A549 (cell line): ENCODE measurements at regions not wholly inside any gene's neighbourhood (a gene's known extent, or its start where the extent isn't known, plus 50 kb on each side); places are given as distances from the start of the nearest gene placed in this dataset.
A peak's percentile ranks its signal among the peaks of the same experiment; 100 is the strongest.
"Not testable (repeated sequence)": the region's sequence is repeated elsewhere in the genome, so short reads cannot be mapped to it uniquely, and the experiment has no call there.

ENCODE experiments used
- ATAC-seq, 2 experiments: fragments of 200-7000 bp in 1 of 2; fragments of >200 bp in 1 of 2; cut with Nextera tagmentation in 1 of 2; cut with Tn5 transposase in 1 of 2; 3 replicates each; pipeline versions ENCODE4 v1.8.0 to v1.9.1; 2018 to 2020; ENCODE audit warnings: mild to moderate bottlenecking in 1 of 2, moderate library complexity in 1 of 2
- CTCF ChIA-PET: fragments of 300-600 bp; sonication (Branson Sonifier 250); formaldehyde crosslinking; extraction: SDS; loops from one replicate; lab custom pipeline; 2021; ENCODE audit warnings: antibody characterized with exemption, inconsistent platforms; lab: Yijun Ruan, JAX
- POLR2A ChIA-PET: fragments of 350-600 bp; formaldehyde crosslinking; extraction: SDS; loops from one replicate; lab custom pipeline; 2021; ENCODE audit warnings: antibody characterized with exemption, inconsistent platforms; lab: Yijun Ruan, JAX
- DNase-seq, 2 experiments: peaks; one replicate each; pipeline versions ENCODE4 v3.0.0 to v3.0.0-alpha.2; 2011 to 2016; ENCODE audit warnings: low read depth in 1 of 2, low spot score in 1 of 2
- FAIRE-seq: peaks from 2 replicates; lab custom pipeline; 2011; peaks lifted over from hg19 to GRCh38; lab: Jason Lieb, UNC
- H3K27ac ChIP-seq, 2 experiments: fragments of >200 bp; sonication (Bioruptor Twin); formaldehyde crosslinking; 3 replicates each; pipeline ENCODE4 v1.5.1; 2016 to 2017
- H3K4me1 ChIP-seq: fragments of >200 bp; sonication (Bioruptor Twin); formaldehyde crosslinking; 3 replicates; pipeline ENCODE4 v1.6.1; 2016
- H3K4me2 ChIP-seq: fragments of >200 bp; sonication (Bioruptor Twin); formaldehyde crosslinking; 3 replicates; pipeline ENCODE4 v1.6.1; 2016
- H3K4me3 ChIP-seq: fragments of >200 bp; sonication (Bioruptor Twin); formaldehyde crosslinking; 3 replicates; pipeline ENCODE4 v1.5.1; 2016
- H3K9me3 ChIP-seq: fragments of >200 bp; sonication (Bioruptor Twin); formaldehyde crosslinking; 3 replicates; pipeline ENCODE4 v1.6.1; 2016
- BCL3 ChIP-seq: fragments of >200 bp; sonication (Bioruptor Twin); formaldehyde crosslinking; IDR thresholded peaks from 3 replicates; pipeline ENCODE4 v1.6.1; 2016
- CBX2 ChIP-seq: fragments of 200-600 bp; sonication (generic); IDR thresholded peaks from 2 replicates; pipeline ENCODE4 v1.6.1; 2016; ENCODE audit warnings: low read depth, mild to moderate bottlenecking, borderline replicate concordance
- CHD4 ChIP-seq: fragments of 200-600 bp; sonication (generic); IDR thresholded peaks from 2 replicates; pipeline ENCODE4 v1.6.1; 2016; ENCODE audit warnings: antibody characterized with exemption, mild to moderate bottlenecking, borderline replicate concordance
- EHF ChIP-seq: fragments of 250-450 bp; sonication (Bioruptor Pico); IDR thresholded peaks from 2 replicates; pipeline ENCODE4 v1.5.0; 2020; ENCODE audit warnings: mild to moderate bottlenecking
- EHMT2 ChIP-seq: fragments of 200-600 bp; sonication (generic); IDR thresholded peaks from 2 replicates; pipeline ENCODE4 v1.6.1; 2016; ENCODE audit warnings: antibody characterized with exemption, low read depth, mild to moderate bottlenecking, moderate library complexity
- FOSL2 ChIP-seq, 2 experiments: fragments of 450-650 bp in 1 of 2; fragments of >200 bp in 1 of 2; sonication (Bioruptor Twin) in 1 of 2; formaldehyde crosslinking; IDR thresholded peaks; 2 replicates each; pipeline versions ENCODE4 v1.5.0 to v1.6.1; 2016 to 2020; ENCODE audit warnings: mild to moderate bottlenecking in 1 of 2, moderate library complexity in 1 of 2
- FOXS1 ChIP-seq: fragments of 250-450 bp; sonication (Bioruptor Pico); IDR thresholded peaks from 2 replicates; pipeline ENCODE4 v1.5.0; 2020; ENCODE audit warnings: mild to moderate bottlenecking, moderate library complexity
- HOXB13 ChIP-seq: fragments of 250-450 bp; sonication (Bioruptor Pico); IDR thresholded peaks from 2 replicates; pipeline ENCODE4 v1.5.0; 2020; ENCODE audit warnings: low read depth, mild to moderate bottlenecking, moderate library complexity
- JUNB ChIP-seq: fragments of >200 bp; sonication (Bioruptor Twin); formaldehyde crosslinking; IDR thresholded peaks from 2 replicates; pipeline ENCODE4 v1.6.1; 2016
- KDM5A ChIP-seq: fragments of 200-600 bp; sonication (generic); IDR thresholded peaks from 2 replicates; pipeline ENCODE4 v1.6.1; 2016; ENCODE audit warnings: antibody characterized with exemption, mild to moderate bottlenecking
- MAFK ChIP-seq: fragments of 450-650 bp; IDR thresholded peaks from 2 replicates; pipeline ENCODE4 v1.6.1; 2014; ENCODE audit not compliant: partially characterized antibody
- MAZ ChIP-seq: fragments of 150-350 bp; IDR thresholded peaks from 2 replicates; pipeline ENCODE4 v1.6.1; 2014; ENCODE audit warnings: antibody characterized with exemption, low read depth, low read length, borderline replicate concordance
- NFE2L2 ChIP-seq: fragments of 150-350 bp; conservative IDR thresholded peaks from 2 replicates; pipeline ENCODE4 v1.6.1; 2014; ENCODE audit warnings: low read length
- PBX3 ChIP-seq: IDR thresholded peaks from 2 replicates; pipeline ENCODE4 v1.6.1; 2012
- POLR2AphosphoS2 ChIP-seq: conservative IDR thresholded peaks from 2 replicates; pipeline ENCODE4 v1.6.1; 2012; ENCODE audit warnings: low read length, improper control_type of control experiment, inconsistent platforms
- SREBF2 ChIP-seq: fragments of 450-650 bp; IDR thresholded peaks from 2 replicates; pipeline ENCODE4 v1.6.1; 2014; ENCODE audit warnings: mild to moderate bottlenecking, moderate library complexity
- USF2 ChIP-seq: fragments of 450-650 bp; IDR thresholded peaks from 2 replicates; pipeline ENCODE4 v1.6.1; 2014; ENCODE audit warnings: antibody characterized with exemption
- ZC3H11A ChIP-seq: fragments of 450-650 bp; IDR thresholded peaks from 2 replicates; pipeline ENCODE4 v1.6.1; 2014; ENCODE audit warnings: antibody characterized with exemption, mild to moderate bottlenecking
- ZFP36 ChIP-seq: fragments of 450-650 bp; IDR thresholded peaks from 2 replicates; pipeline ENCODE4 v1.6.1; 2014; ENCODE audit warnings: borderline replicate concordance; ENCODE audit not compliant: partially characterized antibody
- ZSCAN20 ChIP-seq: fragments of 250-450 bp; sonication (Bioruptor Pico); IDR thresholded peaks from 2 replicates; pipeline ENCODE4 v1.8.0; 2022; ENCODE audit warnings: mild to moderate bottlenecking, moderate library complexity
- WGBS: methylation state at CpG from one replicate; pipeline ENCODE4 v1.1.6; 2017; ENCODE audit errors: missing lambda C conversion rate; 5-methylcytosine and 5-hydroxymethylcytosine counted together
- TF ChIP-seq, protein P1 (sequence below): fragments of 200-600 bp; sonication (generic); IDR thresholded peaks from 2 replicates; pipeline ENCODE4 v1.6.1; 2016; ENCODE audit warnings: antibody characterized with exemption, mild to moderate bottlenecking, moderate library complexity

GRCh38 chr7:155237730-155238129, 59.9 kb upstream of the INSIG1 start:
- no peak for FAIRE-seq
- H3K9me3 ChIP-seq = no peaks in the 10 kb centered on the region
- no peak overlapping the region for H3K4me3 ChIP-seq
- WGBS = 70% methylated on average over 1 of the region's 5 CpGs
- H3K4me2 ChIP-seq = no peak overlapping the region
- TF ChIP-seq ZSCAN20 (CRISPR knock-in tag) (no peak), ZFP36 (no peak), POLR2AphosphoS2 (no peak), HOXB13 (no peak), MAFK (no peak), CHD4 (no peak), FOXS1 (CRISPR knock-in tag) (no peak), FOSL2 (IDR thresholded peaks at IDR 0.05) (no peak), FOSL2 (CRISPR knock-in tag; IDR thresholded peaks at IDR 0.05) (no peak), BCL3 (no peak)
- no peak for DNase-seq
- peaks cover 25% of the 10 kb centered on the region for H3K4me1 ChIP-seq
- H3K27ac ChIP-seq = peak overlapping the region in 1 of 2 experiments; percentile 19; a peak in 1 of 6 replicates
- POLR2A ChIA-PET = no interaction called here
- CTCF ChIA-PET = interaction anchor here (1.2 to 2.4 kb wide), 3 partner anchors 36 to 107 kb away, joined by 3 to 7 read pairs (median 5); no protein-coding TSS in a partner anchor
- ATAC-seq = no peak

DNA sequence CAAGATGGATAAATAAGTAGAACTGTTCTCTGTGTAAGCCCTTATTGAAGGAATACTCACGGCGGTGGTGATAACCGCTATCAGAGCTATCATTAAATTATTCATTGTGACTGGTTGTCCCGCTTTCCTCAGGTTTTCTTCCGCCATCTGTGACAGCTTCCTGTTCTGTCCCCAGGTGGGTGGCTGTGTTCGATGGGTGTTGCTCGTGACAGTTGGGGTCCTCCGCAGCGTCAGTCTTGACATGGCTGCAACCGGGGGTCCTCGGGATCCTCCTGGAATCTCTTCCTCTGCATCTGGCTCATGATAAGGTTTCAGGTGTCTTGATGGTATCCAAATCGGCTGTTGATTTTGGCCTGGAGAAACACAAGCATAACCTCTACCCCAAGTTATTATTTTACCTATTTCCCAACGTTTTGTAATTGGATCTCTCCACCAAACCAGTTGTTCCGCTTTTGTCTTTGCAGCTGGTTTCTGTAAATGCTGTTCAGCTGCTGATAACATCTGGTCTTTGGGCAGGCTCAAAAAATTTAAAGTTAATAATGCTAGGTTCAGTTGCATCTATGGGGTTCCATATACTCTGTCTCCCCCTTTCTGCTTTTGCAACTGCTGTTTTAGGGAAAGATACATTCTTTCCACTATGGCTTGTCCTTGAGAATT, 58.1 kb upstream of the INSIG1 start:
- FAIRE-seq, H3K4me3 ChIP-seq, ATAC-seq, H3K4me2 ChIP-seq, DNase-seq, H3K9me3 ChIP-seq, H3K27ac ChIP-seq: not testable (repeated sequence)
- WGBS = 65% methylated on average over 14 of the region's 14 CpGs
- ChIA-PET CTCF (interaction anchor here (1.5 kb wide), 1 partner anchor 35 kb away, joined by 3 read pairs; no protein-coding TSS in a partner anchor), POLR2A (interaction anchor here (2.1 kb wide), 1 partner anchor 58 kb away, joined by 6 read pairs; the partner anchor contains the start of gene INSIG1)
- H3K4me1 ChIP-seq = peaks cover 14% of the 10 kb centered on the region

DNA sequence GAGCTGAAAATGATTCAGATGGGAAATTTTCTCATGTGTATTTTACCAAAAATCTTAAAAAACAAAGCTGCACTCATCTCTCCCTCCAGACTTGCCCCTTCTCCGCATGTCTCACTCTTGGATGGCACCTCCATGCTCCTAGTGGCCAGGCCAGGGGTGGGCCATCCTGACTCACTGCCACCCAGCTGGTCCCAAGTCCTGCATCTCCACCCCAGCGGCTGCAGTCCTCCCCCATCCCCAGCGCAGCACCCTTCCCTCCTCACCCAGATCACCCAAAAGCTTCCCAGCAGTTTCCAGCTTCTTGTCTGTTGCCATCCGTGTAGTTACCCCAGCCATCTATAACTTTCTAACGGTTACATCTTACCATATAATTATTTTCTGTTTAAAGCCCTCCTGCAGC, 53.0 kb upstream of the INSIG1 start:
- FAIRE-seq (no peak), DNase-seq (no peak), ATAC-seq (no peak)
- 82% methylated on average over 5 of the region's 5 CpGs for WGBS
- CTCF ChIA-PET = interaction anchor here (1.0 to 1.7 kb wide), 2 partner anchors 54 to 100 kb away, joined by 3 to 6 read pairs; no protein-coding TSS in a partner anchor
- TF ChIP-seq MAZ (no peak), USF2 (no peak), NFE2L2 (no peak), EHF (CRISPR knock-in tag) (no peak), ZC3H11A (no peak), JUNB (no peak), CBX2 (no peak), HOXB13 (no peak), KDM5A (no peak), CHD4 (no peak), SREBF2 (no peak), EHMT2 (no peak), BCL3 (no peak), PBX3 (no peak)
- TF ChIP-seq, protein P1, sequence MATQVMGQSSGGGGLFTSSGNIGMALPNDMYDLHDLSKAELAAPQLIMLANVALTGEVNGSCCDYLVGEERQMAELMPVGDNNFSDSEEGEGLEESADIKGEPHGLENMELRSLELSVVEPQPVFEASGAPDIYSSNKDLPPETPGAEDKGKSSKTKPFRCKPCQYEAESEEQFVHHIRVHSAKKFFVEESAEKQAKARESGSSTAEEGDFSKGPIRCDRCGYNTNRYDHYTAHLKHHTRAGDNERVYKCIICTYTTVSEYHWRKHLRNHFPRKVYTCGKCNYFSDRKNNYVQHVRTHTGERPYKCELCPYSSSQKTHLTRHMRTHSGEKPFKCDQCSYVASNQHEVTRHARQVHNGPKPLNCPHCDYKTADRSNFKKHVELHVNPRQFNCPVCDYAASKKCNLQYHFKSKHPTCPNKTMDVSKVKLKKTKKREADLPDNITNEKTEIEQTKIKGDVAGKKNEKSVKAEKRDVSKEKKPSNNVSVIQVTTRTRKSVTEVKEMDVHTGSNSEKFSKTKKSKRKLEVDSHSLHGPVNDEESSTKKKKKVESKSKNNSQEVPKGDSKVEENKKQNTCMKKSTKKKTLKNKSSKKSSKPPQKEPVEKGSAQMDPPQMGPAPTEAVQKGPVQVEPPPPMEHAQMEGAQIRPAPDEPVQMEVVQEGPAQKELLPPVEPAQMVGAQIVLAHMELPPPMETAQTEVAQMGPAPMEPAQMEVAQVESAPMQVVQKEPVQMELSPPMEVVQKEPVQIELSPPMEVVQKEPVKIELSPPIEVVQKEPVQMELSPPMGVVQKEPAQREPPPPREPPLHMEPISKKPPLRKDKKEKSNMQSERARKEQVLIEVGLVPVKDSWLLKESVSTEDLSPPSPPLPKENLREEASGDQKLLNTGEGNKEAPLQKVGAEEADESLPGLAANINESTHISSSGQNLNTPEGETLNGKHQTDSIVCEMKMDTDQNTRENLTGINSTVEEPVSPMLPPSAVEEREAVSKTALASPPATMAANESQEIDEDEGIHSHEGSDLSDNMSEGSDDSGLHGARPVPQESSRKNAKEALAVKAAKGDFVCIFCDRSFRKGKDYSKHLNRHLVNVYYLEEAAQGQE = no peak
- Histone ChIP-seq H3K4me2 (no peak overlapping the region), H3K9me3 (no peaks in the 10 kb centered on the region), H3K4me1 (no peaks in the 10 kb centered on the region), H3K4me3 (no peak overlapping the region), H3K27ac (no peak overlapping the region)
- POLR2A ChIA-PET = no interaction called here
